Thoracic aorta (tissue), 2 donors: ENCODE measurements at regions not wholly inside any gene's neighbourhood (a gene's known extent, or its start where the extent isn't known, plus 50 kb on each side); places are given as distances from the start of the nearest gene placed in this dataset.

ENCODE experiments used
- ATAC-seq: fragments of 150-250 bp; one replicate; pipeline ENCODE4 v1.8.0; 2017; ENCODE audit warnings: low read depth; ENCODE audit not compliant: insufficient number of reproducible peaks, low FRiP score
- DNase-seq: peaks from one replicate; pipeline ENCODE4 v3.0.0-alpha.2; 2020; ENCODE audit warnings: low spot score
- H3K27ac ChIP-seq, 2 donors: fragments of 200-600 bp; sonication (generic); 1 replicate in 1 of 2; 2 replicates in 1 of 2; pipeline ENCODE4 v1.5.1; 2016; ENCODE audit warnings: mild to moderate bottlenecking in 2 of 2, moderate library complexity in 2 of 2
- H3K27me3 ChIP-seq: fragments of 200-600 bp; sonication (generic); replicated peaks from 2 replicates; pipeline ENCODE4 v1.6.0; 2016; ENCODE audit warnings: mild to moderate bottlenecking; ENCODE audit not compliant: insufficient read depth
- H3K36me3 ChIP-seq: fragments of 200-600 bp; sonication (generic); one replicate; pipeline ENCODE4 v1.5.1; 2016
- H3K4me1 ChIP-seq, 2 donors: fragments of 200-600 bp; sonication (generic); 1 replicate in 1 of 2; 2 replicates in 1 of 2; pipeline versions ENCODE4 v1.5.1 to v1.6.0; 2016; ENCODE audit warnings: low read depth in 2 of 2, mild to moderate bottlenecking in 1 of 2; ENCODE audit not compliant: control insufficient read depth in 1 of 2
- H3K4me3 ChIP-seq: fragments of 200-600 bp; sonication (generic); 2 replicates; pipeline ENCODE4 v1.5.1; 2016; ENCODE audit warnings: mild to moderate bottlenecking
- H3K9me3 ChIP-seq: fragments of 200-600 bp; sonication (generic); 2 replicates; pipeline ENCODE4 v1.5.1; 2016
- TF ChIP-seq, protein P1 (sequence below): fragments of 200-600 bp; sonication (generic); IDR thresholded peaks from one replicate; pipeline ENCODE4 v1.5.1; 2019; ENCODE audit warnings: antibody characterized with exemption

DNA sequence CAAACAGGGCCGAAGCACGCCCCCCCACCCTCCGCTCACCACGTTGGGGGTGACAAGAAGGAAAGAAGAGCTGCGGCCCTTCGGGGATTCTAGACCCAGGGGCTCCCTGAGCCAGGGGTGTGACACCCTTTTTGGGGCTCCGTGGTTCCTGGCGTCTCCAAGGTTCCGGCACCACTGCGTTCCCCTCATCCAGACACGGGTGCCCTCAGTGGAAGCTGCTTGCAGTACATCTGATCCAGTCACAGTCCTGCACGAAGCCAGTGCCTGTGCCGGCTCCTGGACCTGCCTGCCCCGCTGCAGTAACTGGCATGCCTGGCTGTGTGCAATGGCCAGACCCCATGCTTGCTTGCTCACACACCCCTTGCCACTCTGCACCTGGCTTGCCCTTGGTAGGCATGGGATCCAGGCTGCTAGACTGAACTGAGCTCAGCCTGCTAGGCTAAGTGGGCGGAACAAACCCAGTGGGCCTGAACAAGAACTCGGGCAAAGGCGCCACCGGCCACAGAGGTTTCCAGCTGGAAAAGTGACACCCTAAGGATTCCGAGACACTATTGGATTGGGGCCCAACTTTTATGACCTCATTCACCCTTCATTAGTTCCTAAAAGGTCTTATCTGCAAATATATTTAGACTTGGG lies 420.4 kb upstream of the AGA start:
- Histone ChIP-seq H3K9me3 (no peaks in the 10 kb centered on the region), H3K4me1 (no peaks in the 10 kb centered on the region), H3K27me3 (no peaks in the 10 kb centered on the region), H3K4me3 (no peak overlapping the region), H3K27ac (no peak overlapping the region), H3K36me3 (no peaks in the 10 kb centered on the region)
- no peak for ATAC-seq
- no peak for DNase-seq
- TF ChIP-seq, protein P1, sequence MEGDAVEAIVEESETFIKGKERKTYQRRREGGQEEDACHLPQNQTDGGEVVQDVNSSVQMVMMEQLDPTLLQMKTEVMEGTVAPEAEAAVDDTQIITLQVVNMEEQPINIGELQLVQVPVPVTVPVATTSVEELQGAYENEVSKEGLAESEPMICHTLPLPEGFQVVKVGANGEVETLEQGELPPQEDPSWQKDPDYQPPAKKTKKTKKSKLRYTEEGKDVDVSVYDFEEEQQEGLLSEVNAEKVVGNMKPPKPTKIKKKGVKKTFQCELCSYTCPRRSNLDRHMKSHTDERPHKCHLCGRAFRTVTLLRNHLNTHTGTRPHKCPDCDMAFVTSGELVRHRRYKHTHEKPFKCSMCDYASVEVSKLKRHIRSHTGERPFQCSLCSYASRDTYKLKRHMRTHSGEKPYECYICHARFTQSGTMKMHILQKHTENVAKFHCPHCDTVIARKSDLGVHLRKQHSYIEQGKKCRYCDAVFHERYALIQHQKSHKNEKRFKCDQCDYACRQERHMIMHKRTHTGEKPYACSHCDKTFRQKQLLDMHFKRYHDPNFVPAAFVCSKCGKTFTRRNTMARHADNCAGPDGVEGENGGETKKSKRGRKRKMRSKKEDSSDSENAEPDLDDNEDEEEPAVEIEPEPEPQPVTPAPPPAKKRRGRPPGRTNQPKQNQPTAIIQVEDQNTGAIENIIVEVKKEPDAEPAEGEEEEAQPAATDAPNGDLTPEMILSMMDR, result no peak

DNA sequence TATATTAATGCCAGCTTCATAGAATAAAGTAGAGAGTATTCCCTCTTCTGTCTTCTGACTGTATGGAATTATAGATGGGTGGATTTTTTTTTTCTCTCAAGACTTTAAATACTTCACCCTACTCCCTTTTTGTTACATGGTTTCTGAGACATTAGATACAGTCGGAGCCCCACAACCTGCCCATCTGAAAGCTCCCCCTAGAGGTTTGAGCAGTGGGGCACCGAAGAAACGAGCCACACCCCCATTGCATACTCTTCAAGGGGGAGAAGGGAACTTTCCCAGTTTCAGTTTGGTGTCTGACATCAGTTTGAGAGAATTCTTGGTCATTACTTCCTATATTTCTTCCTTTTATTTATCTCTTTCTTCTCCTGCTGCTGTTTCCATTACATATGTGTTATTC lies 437.6 kb upstream of the AGA start:
- TF ChIP-seq, protein P1, result no peak

DNA sequence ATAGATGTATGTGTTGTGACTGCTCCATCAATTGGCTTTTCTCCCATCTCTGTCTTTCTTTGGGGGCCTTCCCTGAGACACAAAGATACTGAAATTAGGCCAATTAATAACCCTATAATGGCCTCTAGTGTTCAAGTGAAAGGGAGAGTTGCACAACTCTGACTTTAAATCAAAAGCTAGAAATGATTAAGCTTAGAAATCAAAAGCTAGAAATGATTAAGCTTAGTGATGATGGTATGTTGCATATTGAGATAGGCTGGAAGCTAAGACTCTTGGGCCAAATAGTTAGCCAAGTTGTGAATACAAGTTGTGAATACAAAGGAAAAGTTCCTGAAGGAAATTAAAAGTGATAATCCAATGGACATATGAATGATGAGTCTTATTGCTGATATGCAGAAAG lies 452.9 kb upstream of the AGA start:
- Histone ChIP-seq H3K36me3 (no peaks in the 10 kb centered on the region), H3K27me3 (no peaks in the 10 kb centered on the region), H3K27ac (no peak overlapping the region), H3K4me1 (no peaks in the 10 kb centered on the region), H3K9me3 (no peaks in the 10 kb centered on the region), H3K4me3 (no peak overlapping the region)
- ATAC-seq (no peak), DNase-seq (no peak)
- TF ChIP-seq, protein P1, result no peak

More for the DNA sequence above, 437.6 kb upstream of the AGA start:
- Histone ChIP-seq H3K27ac (no peak overlapping the region), H3K27me3 (no peaks in the 10 kb centered on the region), H3K4me1 (no peaks in the 10 kb centered on the region), H3K36me3 (peaks cover 3% of the 10 kb centered on the region), H3K4me3 (no peak overlapping the region), H3K9me3 (no peaks in the 10 kb centered on the region)
- DNase-seq (no peak), ATAC-seq (no peak)

DNA sequence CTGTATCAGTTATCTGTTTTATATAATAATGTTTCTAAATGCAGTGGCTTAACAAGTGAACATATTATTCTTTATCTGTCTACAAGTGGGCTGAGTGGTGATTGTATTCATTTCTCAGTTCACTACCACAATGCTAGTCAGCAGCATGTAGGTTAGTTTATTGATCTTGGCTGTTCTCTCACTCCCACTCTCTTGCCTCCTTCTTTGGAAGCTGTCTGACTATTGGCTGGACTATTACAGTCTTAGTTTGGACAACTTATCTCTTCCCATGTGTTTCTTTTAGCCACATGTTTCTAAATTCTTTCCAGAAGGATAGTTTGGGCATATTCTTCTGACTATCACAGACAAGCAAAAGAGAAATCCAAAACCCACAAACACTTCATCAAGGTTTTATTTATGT lies 459.5 kb upstream of the AGA start:
- ATAC-seq (no peak), DNase-seq (no peak)
- H3K27ac ChIP-seq, result no peak overlapping the region
- no peaks in the 10 kb centered on the region for H3K36me3 ChIP-seq
- H3K27me3 ChIP-seq, result no peaks in the 10 kb centered on the region
- TF ChIP-seq, protein P1, result no peak
- H3K4me1 ChIP-seq, result no peaks in the 10 kb centered on the region
- no peaks in the 10 kb centered on the region for H3K9me3 ChIP-seq
- no peak overlapping the region for H3K4me3 ChIP-seq

DNA sequence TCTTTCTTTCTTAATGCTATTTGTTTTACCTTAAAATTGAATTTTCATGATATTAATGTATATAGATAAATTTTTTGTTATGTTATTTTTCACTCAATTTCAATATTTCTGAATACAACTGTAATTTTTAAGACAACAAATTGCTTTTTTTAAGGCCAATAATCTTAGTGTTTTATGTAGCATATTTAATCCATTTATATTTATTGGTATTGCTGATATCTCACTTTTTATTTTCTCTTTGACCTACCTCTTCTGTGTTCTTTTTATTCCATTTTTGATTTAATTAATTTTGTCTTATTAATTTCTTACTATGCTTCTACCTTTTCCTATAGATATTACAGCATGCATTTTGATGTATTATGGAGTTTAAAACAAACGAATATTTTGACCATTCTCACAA lies 460.1 kb upstream of the AGA start:
- Histone ChIP-seq H3K9me3 (no peaks in the 10 kb centered on the region), H3K27ac (no peak overlapping the region), H3K4me1 (no peaks in the 10 kb centered on the region), H3K27me3 (no peaks in the 10 kb centered on the region), H3K4me3 (no peak overlapping the region), H3K36me3 (no peaks in the 10 kb centered on the region)
- ATAC-seq, result no peak
- TF ChIP-seq, protein P1, result no peak
- no peak for DNase-seq
